ENCODE measurements at regions not wholly inside any gene's neighbourhood (a gene's known extent, or its start where the extent isn't known, plus 50 kb on each side); places are given as distances from the start of the nearest gene placed in this dataset.

DNA sequence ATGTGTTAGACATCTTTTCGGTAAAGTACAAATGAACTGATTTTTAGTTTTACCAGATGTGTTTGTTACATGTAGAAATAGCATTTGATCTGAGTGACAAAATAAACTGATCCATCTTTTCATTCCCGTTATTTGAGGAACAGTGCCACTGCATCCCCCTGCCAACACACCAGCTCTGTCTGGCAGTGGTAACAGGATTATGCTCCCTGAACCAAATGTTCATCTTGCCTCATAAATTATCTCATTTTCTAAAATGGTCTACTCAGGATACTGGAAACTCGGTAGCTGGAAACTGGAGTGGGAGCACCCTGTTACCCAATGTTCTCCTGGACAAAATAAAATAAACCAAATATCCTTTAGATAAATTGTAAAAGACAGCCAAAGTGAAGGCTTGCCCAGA, 171.6 kb downstream of the FAT4 start:
- 32 to 51% (median 34%) methylated on average over 3 of the region's 3 CpGs for WGBS, 3 donors
- Histone ChIP-seq H3K27me3 (ENCODE audit: insufficient read depth in 3 of 3, low read length in 2 of 3) (no peaks in the 10 kb centered on the region), H3K4me3 (no peak overlapping the region), H3K27ac (no peak overlapping the region), H3K9me3 (no peaks in the 10 kb centered on the region), H3K4me1 (no peaks in the 10 kb centered on the region), H3K36me3 (ENCODE audit: insufficient read depth in 1 of 2, low read depth in 1 of 2) (peaks cover 0 to 38% of the 10 kb centered on the region in 2 donors)
- DNase-seq (no peak), ATAC-seq (peak in 2 of 4 donors; percentile 37 to 56)
- TF ChIP-seq, protein P1, sequence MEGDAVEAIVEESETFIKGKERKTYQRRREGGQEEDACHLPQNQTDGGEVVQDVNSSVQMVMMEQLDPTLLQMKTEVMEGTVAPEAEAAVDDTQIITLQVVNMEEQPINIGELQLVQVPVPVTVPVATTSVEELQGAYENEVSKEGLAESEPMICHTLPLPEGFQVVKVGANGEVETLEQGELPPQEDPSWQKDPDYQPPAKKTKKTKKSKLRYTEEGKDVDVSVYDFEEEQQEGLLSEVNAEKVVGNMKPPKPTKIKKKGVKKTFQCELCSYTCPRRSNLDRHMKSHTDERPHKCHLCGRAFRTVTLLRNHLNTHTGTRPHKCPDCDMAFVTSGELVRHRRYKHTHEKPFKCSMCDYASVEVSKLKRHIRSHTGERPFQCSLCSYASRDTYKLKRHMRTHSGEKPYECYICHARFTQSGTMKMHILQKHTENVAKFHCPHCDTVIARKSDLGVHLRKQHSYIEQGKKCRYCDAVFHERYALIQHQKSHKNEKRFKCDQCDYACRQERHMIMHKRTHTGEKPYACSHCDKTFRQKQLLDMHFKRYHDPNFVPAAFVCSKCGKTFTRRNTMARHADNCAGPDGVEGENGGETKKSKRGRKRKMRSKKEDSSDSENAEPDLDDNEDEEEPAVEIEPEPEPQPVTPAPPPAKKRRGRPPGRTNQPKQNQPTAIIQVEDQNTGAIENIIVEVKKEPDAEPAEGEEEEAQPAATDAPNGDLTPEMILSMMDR (IDR thresholded peaks at IDR 0.05) = no peak
- intact Hi-C loops (cut with DNase I) = no loop called here

DNA sequence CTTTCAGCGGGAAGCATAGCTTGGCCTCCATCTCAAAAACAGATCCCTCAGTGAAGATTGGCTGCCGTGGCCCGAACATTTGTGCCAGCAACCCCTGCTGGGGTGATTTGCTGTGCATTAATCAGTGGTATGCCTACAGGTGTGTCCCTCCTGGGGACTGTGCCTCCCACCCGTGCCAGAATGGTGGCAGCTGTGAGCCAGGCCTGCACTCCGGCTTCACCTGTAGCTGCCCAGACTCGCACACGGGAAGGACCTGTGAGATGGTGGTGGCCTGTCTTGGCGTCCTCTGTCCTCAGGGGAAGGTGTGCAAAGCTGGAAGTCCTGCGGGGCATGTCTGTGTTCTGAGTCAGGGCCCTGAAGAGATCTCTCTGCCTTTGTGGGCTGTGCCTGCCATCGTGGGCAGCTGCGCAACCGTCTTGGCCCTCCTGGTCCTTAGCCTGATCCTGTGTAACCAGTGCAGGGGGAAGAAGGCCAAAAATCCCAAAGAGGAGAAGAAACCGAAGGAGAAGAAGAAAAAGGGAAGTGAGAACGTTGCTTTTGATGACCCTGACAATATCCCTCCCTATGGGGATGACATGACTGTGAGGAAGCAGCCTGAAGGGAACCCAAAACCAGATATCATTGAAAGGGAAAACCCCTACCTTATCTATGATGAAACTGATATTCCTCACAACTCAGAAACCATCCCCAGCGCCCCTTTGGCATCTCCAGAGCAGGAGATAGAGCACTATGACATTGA, 175.4 kb downstream of the FAT4 start:
- no peak overlapping the region for H3K4me3 ChIP-seq
- intact Hi-C loops (cut with DNase I) = no loop called here
- 93 to 95% (median 93%) methylated on average over 15 of the region's 15 CpGs for WGBS, 3 donors
- no peaks in the 10 kb centered on the region for H3K4me1 ChIP-seq
- H3K27me3 ChIP-seq (ENCODE audit: insufficient read depth in 3 of 3, low read length in 2 of 3) = no peaks in the 10 kb centered on the region
- no peaks in the 10 kb centered on the region for H3K9me3 ChIP-seq
- TF ChIP-seq, protein P1 (IDR thresholded peaks at IDR 0.05) = no peak
- H3K27ac ChIP-seq = no peak overlapping the region
- DNase-seq = no peak
- peaks cover 0 to 21% of the 10 kb centered on the region in 2 donors for H3K36me3 ChIP-seq (ENCODE audit: insufficient read depth in 1 of 2, low read depth in 1 of 2)
- no peak for ATAC-seq

DNA sequence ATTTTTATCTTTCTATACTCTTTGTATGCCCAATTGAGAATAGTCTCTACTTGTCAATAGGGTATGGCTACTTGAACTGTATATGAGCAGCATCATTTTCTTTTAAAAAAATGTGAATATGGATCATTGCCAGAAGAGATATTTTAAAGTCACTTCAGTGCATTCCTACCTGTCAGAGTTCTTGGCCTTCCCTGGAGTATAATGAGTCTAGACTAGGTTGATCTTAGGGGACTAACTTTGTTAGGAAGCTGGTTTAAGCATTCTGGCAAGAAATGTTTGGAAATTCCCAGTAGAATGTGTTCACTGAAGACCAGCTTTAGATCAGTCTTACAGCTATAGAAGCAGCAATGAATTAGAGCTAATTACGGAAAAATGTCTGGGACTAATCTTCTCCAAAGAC, 178.2 kb downstream of the FAT4 start:
- Histone ChIP-seq H3K9me3 (no peaks in the 10 kb centered on the region), H3K27ac (no peak overlapping the region), H3K36me3 (ENCODE audit: insufficient read depth in 1 of 2, low read depth in 1 of 2) (peaks cover 0 to 12% of the 10 kb centered on the region in 2 donors), H3K4me1 (no peaks in the 10 kb centered on the region), H3K4me3 (no peak overlapping the region), H3K27me3 (ENCODE audit: insufficient read depth in 3 of 3, low read length in 2 of 3) (no peaks in the 10 kb centered on the region)
- DNase-seq (no peak), ATAC-seq (no peak)
- WGBS, 3 donors = 90 to 93% (median 91%) methylated on average over 1 of the region's 1 CpG
- intact Hi-C loops (cut with DNase I) = no loop called here
- TF ChIP-seq, protein P1 (IDR thresholded peaks at IDR 0.05) = no peak

DNA sequence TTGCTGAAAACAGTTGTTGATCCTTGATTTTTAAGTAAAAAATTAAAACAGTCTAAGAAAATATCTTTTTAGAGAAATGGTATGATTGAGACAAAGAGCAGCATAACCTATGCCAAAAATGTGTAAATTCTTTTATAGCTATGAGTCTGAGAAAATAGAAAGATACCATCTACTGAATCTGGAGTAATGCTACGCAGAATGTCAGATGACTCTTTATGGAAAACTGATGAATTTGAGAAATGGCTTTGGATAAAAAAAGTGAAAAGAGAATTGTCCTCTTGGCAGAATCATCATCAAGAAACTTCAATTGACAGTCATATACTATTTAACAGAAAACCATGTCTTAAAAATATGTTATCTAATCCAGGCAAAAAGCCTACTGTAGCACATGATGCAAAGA, 183.1 kb downstream of the FAT4 start:
- WGBS, 3 donors = 100% methylated on average over 1 of the region's 1 CpG
- Histone ChIP-seq H3K27me3 (ENCODE audit: insufficient read depth in 3 of 3, low read length in 2 of 3) (no peaks in the 10 kb centered on the region), H3K4me1 (no peaks in the 10 kb centered on the region), H3K36me3 (ENCODE audit: insufficient read depth in 1 of 2, low read depth in 1 of 2) (no peaks in the 10 kb centered on the region), H3K27ac (no peak overlapping the region), H3K9me3 (no peaks in the 10 kb centered on the region), H3K4me3 (no peak overlapping the region)
- ATAC-seq (no peak), DNase-seq (no peak)
- intact Hi-C loops (cut with DNase I) = no loop called here
- TF ChIP-seq, protein P1 (IDR thresholded peaks at IDR 0.05) = no peak

DNA sequence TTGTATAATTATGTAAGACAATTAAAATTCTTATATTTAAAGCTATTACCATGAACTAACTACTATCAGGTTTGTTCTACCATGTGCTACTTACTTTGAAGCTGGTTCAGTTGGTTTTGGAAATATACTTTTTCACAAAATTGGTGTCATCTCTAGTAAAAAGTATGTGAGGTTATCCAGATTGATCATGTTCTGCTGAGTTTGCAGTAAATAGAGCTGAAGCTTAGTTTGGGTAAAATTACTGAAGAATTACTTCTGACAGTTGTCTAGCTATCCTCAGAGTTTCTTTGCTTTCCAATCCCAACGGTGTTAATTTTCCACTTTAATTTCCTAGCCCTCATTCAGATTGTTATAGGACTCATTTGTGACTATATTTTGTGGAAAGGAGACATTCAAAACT, 184.2 kb downstream of the FAT4 start:
- WGBS, 3 donors = 59 to 78% (median 74%) methylated on average over 1 of the region's 1 CpG
- no peak for DNase-seq
- no peak overlapping the region for H3K4me3 ChIP-seq
- H3K27me3 ChIP-seq (ENCODE audit: insufficient read depth in 3 of 3, low read length in 2 of 3) = no peaks in the 10 kb centered on the region
- intact Hi-C loops (cut with DNase I) = no loop called here
- H3K27ac ChIP-seq = no peak overlapping the region
- TF ChIP-seq, protein P1 (IDR thresholded peaks at IDR 0.05) = no peak
- no peak for ATAC-seq
- H3K4me1 ChIP-seq = no peaks in the 10 kb centered on the region
- no peaks in the 10 kb centered on the region for H3K9me3 ChIP-seq
- H3K36me3 ChIP-seq (ENCODE audit: insufficient read depth in 1 of 2, low read depth in 1 of 2) = no peaks in the 10 kb centered on the region

All from psoas muscle (tissue), 7 donors.